WTC11 (cell line): ENCODE measurements at regions not wholly inside any gene's neighbourhood (a gene's known extent, or its start where the extent isn't known, plus 50 kb on each side); places are given as distances from the start of the nearest gene placed in this dataset.

Experiments
- ATF6 ChIP-seq: sonication (generic); formaldehyde crosslinking; IDR thresholded peaks from 2 replicates; pipeline ENCODE4 v1.8.1; 2023; ENCODE audit warnings: mild to moderate bottlenecking, missing genetic modification reagents
- NR1H2 ChIP-seq: sonication (generic); formaldehyde crosslinking; IDR thresholded peaks from 2 replicates; pipeline ENCODE4 v1.9.0; 2021; ENCODE audit warnings: mild to moderate bottlenecking, moderate library complexity, missing genetic modification reagents
- ZSCAN18 ChIP-seq: fragments of 250-450 bp; sonication (Bioruptor Pico); IDR thresholded peaks from 2 replicates; pipeline ENCODE4 v2.1.2; 2022; ENCODE audit warnings: mild to moderate bottlenecking, moderate library complexity

GRCh38 chr12:97907504-97907903, 444.9 kb downstream of the RMST start:
- TF ChIP-seq ATF6 (CRISPR knock-in tag): no peak
- TF ChIP-seq NR1H2 (CRISPR knock-in tag): no peak
- no peak for TF ChIP-seq ZSCAN18
